Neuronal stem cell (in vitro differentiated cells): ENCODE measurements at regions not wholly inside any gene's neighbourhood (a gene's known extent, or its start where the extent isn't known, plus 50 kb on each side); places are given as distances from the start of the nearest gene placed in this dataset.

ENCODE experiments used
- DNase-seq: peaks from one replicate; pipeline ENCODE4 v3.0.0-alpha.2; 2013; ENCODE audit warnings: low spot score
- H2AFZ ChIP-seq: one replicate; pipeline ENCODE4 v1.6.1; 2013; ENCODE audit warnings: mild to moderate bottlenecking, low read length, inconsistent platforms
- H2AK5ac ChIP-seq: 2 replicates; pipeline ENCODE4 v1.6.1; 2013; ENCODE audit warnings: low read depth, mild to moderate bottlenecking, inconsistent platforms, low read length, moderate library complexity, mixed read lengths
- H2BK120ac ChIP-seq: 2 replicates; pipeline ENCODE4 v1.6.1; 2013; ENCODE audit warnings: low read depth, mild to moderate bottlenecking, inconsistent platforms, low read length, moderate library complexity, mixed read lengths
- H2BK12ac ChIP-seq: one replicate; pipeline ENCODE4 v1.6.1; 2013; ENCODE audit warnings: low read length, inconsistent platforms
- H2BK15ac ChIP-seq: 2 replicates; pipeline ENCODE4 v1.6.1; 2013; ENCODE audit warnings: mild to moderate bottlenecking, low read length, inconsistent platforms, mixed read lengths
- H2BK5ac ChIP-seq: one replicate; pipeline ENCODE4 v1.6.1; 2013; ENCODE audit warnings: inconsistent platforms, mild to moderate bottlenecking, low read length, moderate library complexity
- H3K14ac ChIP-seq: one replicate; pipeline ENCODE4 v1.6.1; 2013; ENCODE audit warnings: low read length, inconsistent platforms
- H3K18ac ChIP-seq: 2 replicates; pipeline ENCODE4 v1.6.1; 2013; ENCODE audit warnings: low read length, inconsistent platforms
- H3K23ac ChIP-seq: 2 replicates; pipeline ENCODE4 v1.6.1; 2013; ENCODE audit warnings: low read depth, mild to moderate bottlenecking, mixed read lengths, low read length, inconsistent platforms; ENCODE audit not compliant: poor library complexity
- H3K27ac ChIP-seq: replicated peaks from 3 replicates; pipeline ENCODE4 v1.5.1; 2013; ENCODE audit warnings: low read length, inconsistent platforms
- H3K27me3 ChIP-seq, 3 experiments: 2 replicates each; pipeline ENCODE4 v1.6.1; 2013; ENCODE audit warnings: low read length in 3 of 3, mild to moderate bottlenecking in 2 of 3, inconsistent platforms in 1 of 3, low read depth in 1 of 3, mixed read lengths in 1 of 3, moderate library complexity in 1 of 3; ENCODE audit not compliant: control insufficient read depth in 3 of 3, insufficient read depth in 3 of 3
- H3K36me3 ChIP-seq, 2 donors: replicated peaks in 1 of 2; 2 replicates each; pipeline ENCODE4 v1.6.1; 2013; ENCODE audit warnings: low read length in 2 of 2; ENCODE audit not compliant: control insufficient read depth in 2 of 2, insufficient read depth in 2 of 2
- H3K4ac ChIP-seq: 2 replicates; pipeline ENCODE4 v1.6.1; 2013; ENCODE audit warnings: inconsistent platforms, mild to moderate bottlenecking, low read length, moderate library complexity
- H3K4me1 ChIP-seq, 2 donors: 1 replicate in 1 of 2; 2 replicates in 1 of 2; pipeline ENCODE4 v1.6.1; 2013; ENCODE audit warnings: low read length in 2 of 2, low read depth in 1 of 2; ENCODE audit not compliant: control insufficient read depth in 2 of 2, insufficient read depth in 1 of 2
- H3K4me2 ChIP-seq: one replicate; pipeline ENCODE4 v1.6.1; 2013; ENCODE audit warnings: mild to moderate bottlenecking, low read length, inconsistent platforms; ENCODE audit not compliant: insufficient read depth, poor library complexity, severe bottlenecking
- H3K4me3 ChIP-seq, 2 donors: 2 replicates each; pipeline ENCODE4 v1.5.1; 2013; ENCODE audit warnings: low read length in 2 of 2, mild to moderate bottlenecking in 2 of 2, inconsistent platforms in 1 of 2, moderate library complexity in 1 of 2
- H3K79me1 ChIP-seq: one replicate; pipeline ENCODE4 v1.6.1; 2013; ENCODE audit warnings: low read depth, mild to moderate bottlenecking, inconsistent platforms, low read length, moderate library complexity
- H3K9ac ChIP-seq: one replicate; pipeline ENCODE4 v1.6.1; 2013; ENCODE audit warnings: mild to moderate bottlenecking, low read depth, low read length, inconsistent platforms; ENCODE audit not compliant: poor library complexity
- H3K9me3 ChIP-seq, 2 donors: replicated peaks in 1 of 2; 2 replicates each; pipeline versions ENCODE3 to v1.6.1; 2013; ENCODE audit warnings: low read length in 2 of 2, mild to moderate bottlenecking in 2 of 2, inconsistent platforms in 1 of 2, low read depth in 1 of 2, mixed read lengths in 1 of 2, moderate library complexity in 1 of 2; ENCODE audit not compliant: control insufficient read depth in 2 of 2, insufficient read depth in 1 of 2
- H4K8ac ChIP-seq: one replicate; pipeline ENCODE4 v1.6.1; 2013; ENCODE audit warnings: low read depth, mild to moderate bottlenecking, inconsistent platforms, low read length, moderate library complexity
- H4K91ac ChIP-seq: one replicate; pipeline ENCODE4 v1.6.1; 2013; ENCODE audit warnings: low read length, low read depth, mild to moderate bottlenecking, inconsistent platforms; ENCODE audit not compliant: poor library complexity
- WGBS, 2 donors: extraction: QIAGEN DNeasy Blood & Tissue Kit; methylation state at CpG; one replicate each; pipeline ENCODE4 v1.1.7; 2013; ENCODE audit warnings: missing lambda C conversion rate in 2 of 2, mixed read lengths in 1 of 2; ENCODE audit not compliant: insufficient read length in 2 of 2, insufficient replicate concordance in 1 of 2; ENCODE audit errors: extremely low coverage in 2 of 2; 5-methylcytosine and 5-hydroxymethylcytosine counted together

DNA sequence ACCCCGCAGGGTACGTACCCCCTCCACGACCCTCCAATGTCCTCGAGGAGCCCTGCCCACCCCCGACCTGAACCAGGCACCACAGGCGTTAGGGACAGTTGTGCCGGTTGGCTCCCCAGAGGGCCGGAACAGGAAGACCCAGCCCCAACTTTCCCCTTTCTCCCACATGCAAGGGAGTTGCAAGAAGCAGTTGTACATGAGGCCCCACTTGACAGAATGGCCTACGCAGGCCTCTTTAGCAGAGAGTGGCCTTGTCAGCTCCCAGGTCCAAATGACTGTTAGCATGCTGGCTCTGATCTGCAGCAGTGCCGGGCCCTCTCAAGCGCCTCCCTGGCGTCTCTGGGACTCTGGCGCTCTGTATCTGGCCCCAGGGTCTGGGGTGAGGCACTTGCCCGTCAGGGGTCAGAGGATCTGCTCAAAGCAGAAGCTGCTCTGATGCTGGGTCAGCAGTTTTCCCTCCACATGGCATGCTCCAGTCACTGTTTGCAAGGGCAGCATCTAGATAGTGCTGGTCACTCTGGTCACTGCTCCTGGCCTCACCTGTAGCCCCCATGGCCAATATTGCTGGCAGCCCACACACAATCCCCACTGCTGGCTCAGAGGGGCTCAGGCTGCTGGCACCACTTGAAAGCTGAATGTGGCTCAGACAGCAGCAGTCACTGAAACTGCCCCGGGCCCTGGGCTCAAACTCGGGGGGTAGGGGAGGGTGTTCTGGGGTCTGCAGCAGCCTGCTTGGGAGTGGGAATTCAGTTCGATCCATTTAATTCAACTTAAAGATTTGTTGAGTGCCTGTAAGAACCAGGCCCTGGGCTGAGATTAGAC is 254.5 kb downstream of the FAM43A start:
- Histone ChIP-seq H4K91ac (no peak overlapping the region), H3K9me3 (no peaks in the 10 kb centered on the region), H3K4me1 (peaks cover 0 to 2% of the 10 kb centered on the region in 2 donors), H3K4ac (no peak overlapping the region), H2BK5ac (peak overlapping the region; percentile 59), H3K4me3 (no peak overlapping the region), H3K79me1 (no peaks in the 10 kb centered on the region), H2BK12ac (no peak overlapping the region), H3K9ac (no peak overlapping the region), H3K23ac (no peak overlapping the region), H3K27me3 (peaks cover 0 to 8% (median 0%) of the 10 kb centered on the region in 3 experiments), H2BK120ac (no peak overlapping the region), H3K4me2 (no peak overlapping the region), H2BK15ac (peak overlapping the region; percentile 9), H3K36me3 (no peaks in the 10 kb centered on the region), H2AK5ac (no peak overlapping the region), H3K27ac (no peak overlapping the region), H4K8ac (no peak overlapping the region), H3K14ac (peak overlapping the region; percentile 66), H3K18ac (peak overlapping the region; percentile 62), H2AFZ (no peak overlapping the region)
- no CpG with 5 or more reads among the region's 17 CpGs for WGBS, 2 donors
- no peak for DNase-seq

- Histone ChIP-seq H3K23ac (no peak overlapping the region), H3K9ac (no peak overlapping the region), H3K18ac (peak overlapping the region; percentile 25), H3K4ac (no peak overlapping the region), H3K4me3 (no peak overlapping the region), H2BK12ac (no peak overlapping the region), H2BK15ac (no peak overlapping the region), H3K9me3 (no peaks in the 10 kb centered on the region), H3K79me1 (no peaks in the 10 kb centered on the region), H3K36me3 (no peaks in the 10 kb centered on the region), H4K8ac (no peak overlapping the region), H3K4me2 (no peak overlapping the region), H2AFZ (no peak overlapping the region), H3K14ac (no peak overlapping the region), H3K27me3 (peaks cover 0 to 11% (median 0%) of the 10 kb centered on the region in 3 experiments), H3K4me1 (peaks cover 0 to 2% of the 10 kb centered on the region in 2 donors), H2AK5ac (peak overlapping the region; percentile 44), H3K27ac (no peak overlapping the region), H2BK120ac (no peak overlapping the region), H2BK5ac (no peak overlapping the region), H4K91ac (no peak overlapping the region)
- no peak for DNase-seq
- WGBS, 2 donors, result no CpG with 5 or more reads among the region's 9 CpGs
Observed at GRCh38 chr3:194941360-194941955, 255.8 kb downstream of the FAM43A start.

DNA sequence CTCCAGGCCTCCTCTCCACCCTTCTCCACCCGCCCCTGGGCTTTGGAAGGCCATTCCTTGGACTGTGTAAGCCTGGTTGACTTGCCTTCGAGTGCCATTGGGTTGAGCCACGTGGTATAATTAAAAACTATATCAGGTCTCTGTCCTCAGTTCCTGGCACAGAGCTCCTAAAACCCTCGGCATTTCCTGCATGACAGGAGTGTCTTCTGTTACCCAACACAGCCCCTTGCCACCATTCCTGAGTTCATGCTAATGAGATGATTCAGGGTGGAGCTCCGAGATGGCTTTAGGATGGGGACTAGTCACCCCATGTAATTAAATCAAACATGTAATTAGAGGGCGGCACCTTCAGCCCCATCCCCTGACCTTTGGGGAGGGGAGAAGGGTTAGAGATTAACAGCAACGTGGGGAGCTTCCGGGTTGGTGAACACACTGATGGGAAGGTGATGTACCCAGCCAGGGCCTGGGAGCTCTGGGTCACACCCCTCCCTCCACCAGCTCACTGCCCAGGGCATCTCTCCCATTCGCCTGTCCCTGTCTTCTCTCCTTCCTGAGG is 256.4 kb downstream of the FAM43A start:
- no peak overlapping the region for H3K4me3 ChIP-seq
- H2BK5ac ChIP-seq, result no peak overlapping the region
- H2BK120ac ChIP-seq, result no peak overlapping the region
- H3K4ac ChIP-seq, result no peak overlapping the region
- H3K27me3 ChIP-seq, result peaks cover 0 to 11% (median 0%) of the 10 kb centered on the region in 3 experiments
- H3K79me1 ChIP-seq, result no peaks in the 10 kb centered on the region
- H2AFZ ChIP-seq, result no peak overlapping the region
- DNase-seq, result no peak
- peak overlapping the region; percentile 25 for H3K18ac ChIP-seq
- no peaks in the 10 kb centered on the region for H3K36me3 ChIP-seq
- H3K27ac ChIP-seq, result no peak overlapping the region
- no peak overlapping the region for H2BK12ac ChIP-seq
- no peak overlapping the region for H3K23ac ChIP-seq
- H3K9ac ChIP-seq, result no peak overlapping the region
- no CpG with 5 or more reads among the region's 9 CpGs for WGBS, 2 donors
- H3K4me2 ChIP-seq, result no peak overlapping the region
- no peak overlapping the region for H3K14ac ChIP-seq
- H3K9me3 ChIP-seq, result no peaks in the 10 kb centered on the region
- no peak overlapping the region for H4K91ac ChIP-seq
- H3K4me1 ChIP-seq, result peaks cover 0 to 2% of the 10 kb centered on the region in 2 donors
- peak overlapping the region; percentile 44 for H2AK5ac ChIP-seq
- H4K8ac ChIP-seq, result no peak overlapping the region
- no peak overlapping the region for H2BK15ac ChIP-seq

GRCh38 chr3:194944526-194944925 is 258.8 kb downstream of the FAM43A start:
- Histone ChIP-seq H2BK5ac (no peak overlapping the region), H2AK5ac (no peak overlapping the region), H3K9me3 (peaks cover 0 to under 1% of the 10 kb centered on the region in 2 donors), H3K14ac (no peak overlapping the region), H4K91ac (no peak overlapping the region), H3K4ac (no peak overlapping the region), H3K9ac (no peak overlapping the region), H2BK120ac (no peak overlapping the region), H2BK12ac (no peak overlapping the region), H3K36me3 (no peaks in the 10 kb centered on the region), H3K27me3 (peaks cover 0 to 6% (median 0%) of the 10 kb centered on the region in 3 experiments), H3K18ac (no peak overlapping the region), H4K8ac (no peak overlapping the region), H2AFZ (no peak overlapping the region), H3K4me1 (peaks cover 0 to 2% of the 10 kb centered on the region in 2 donors), H3K27ac (no peak overlapping the region), H3K4me3 (no peak overlapping the region), H3K4me2 (no peak overlapping the region), H3K23ac (no peak overlapping the region), H2BK15ac (no peak overlapping the region), H3K79me1 (no peaks in the 10 kb centered on the region)
- WGBS, 2 donors, result no CpG with 5 or more reads among the region's 11 CpGs
- no peak for DNase-seq
